ENCODE measurements at regions not wholly inside any gene's neighbourhood (a gene's known extent, or its start where the extent isn't known, plus 50 kb on each side); places are given as distances from the start of the nearest gene placed in this dataset.

GRCh38 chr5:104650313-104651055 lies 1087.9 kb upstream of the NUDT12 start:
- Histone ChIP-seq H3K9me3 (peaks cover 0 to 13% of the 10 kb centered on the region in 2 donors), H3K4me1 (no peaks in the 10 kb centered on the region), H3K27me3 (no peaks in the 10 kb centered on the region), H3K4me3 (no peak overlapping the region), H3K36me3 (no peaks in the 10 kb centered on the region), H3K27ac (no peak overlapping the region)
- DNase-seq (ENCODE audit: low spot score), result no peak
- TF ChIP-seq, protein P1, sequence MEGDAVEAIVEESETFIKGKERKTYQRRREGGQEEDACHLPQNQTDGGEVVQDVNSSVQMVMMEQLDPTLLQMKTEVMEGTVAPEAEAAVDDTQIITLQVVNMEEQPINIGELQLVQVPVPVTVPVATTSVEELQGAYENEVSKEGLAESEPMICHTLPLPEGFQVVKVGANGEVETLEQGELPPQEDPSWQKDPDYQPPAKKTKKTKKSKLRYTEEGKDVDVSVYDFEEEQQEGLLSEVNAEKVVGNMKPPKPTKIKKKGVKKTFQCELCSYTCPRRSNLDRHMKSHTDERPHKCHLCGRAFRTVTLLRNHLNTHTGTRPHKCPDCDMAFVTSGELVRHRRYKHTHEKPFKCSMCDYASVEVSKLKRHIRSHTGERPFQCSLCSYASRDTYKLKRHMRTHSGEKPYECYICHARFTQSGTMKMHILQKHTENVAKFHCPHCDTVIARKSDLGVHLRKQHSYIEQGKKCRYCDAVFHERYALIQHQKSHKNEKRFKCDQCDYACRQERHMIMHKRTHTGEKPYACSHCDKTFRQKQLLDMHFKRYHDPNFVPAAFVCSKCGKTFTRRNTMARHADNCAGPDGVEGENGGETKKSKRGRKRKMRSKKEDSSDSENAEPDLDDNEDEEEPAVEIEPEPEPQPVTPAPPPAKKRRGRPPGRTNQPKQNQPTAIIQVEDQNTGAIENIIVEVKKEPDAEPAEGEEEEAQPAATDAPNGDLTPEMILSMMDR (IDR thresholded peaks at IDR 0.05), result no peak

DNA sequence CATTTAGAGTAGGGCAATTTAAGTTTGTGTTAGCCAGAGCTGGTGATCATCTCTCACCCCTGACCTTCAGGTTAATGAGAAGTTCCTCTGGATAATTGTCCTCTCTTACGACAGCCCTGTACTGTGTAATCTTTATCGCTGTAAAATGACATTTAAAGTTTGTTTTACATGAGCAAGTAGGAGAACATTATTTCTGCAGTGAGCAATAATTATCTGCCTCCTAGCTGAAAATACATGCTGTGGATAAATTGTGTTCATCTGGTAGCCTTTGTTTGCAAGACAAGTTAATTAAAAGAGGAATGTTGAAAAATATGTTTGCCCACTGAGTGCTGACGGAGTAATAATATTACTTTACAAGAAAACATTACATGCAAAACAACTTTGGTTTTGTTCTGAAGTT lies 1083.8 kb upstream of the NUDT12 start:
- H3K4me1 ChIP-seq, result no peaks in the 10 kb centered on the region
- no peak overlapping the region for H3K4me3 ChIP-seq
- H3K9me3 ChIP-seq, result no peaks in the 10 kb centered on the region
- H3K27me3 ChIP-seq, result no peaks in the 10 kb centered on the region
- no peak overlapping the region for H3K27ac ChIP-seq
- H3K36me3 ChIP-seq, result no peaks in the 10 kb centered on the region
- DNase-seq (ENCODE audit: low spot score), result no peak
- TF ChIP-seq, protein P1 (IDR thresholded peaks at IDR 0.05), result no peak

DNA sequence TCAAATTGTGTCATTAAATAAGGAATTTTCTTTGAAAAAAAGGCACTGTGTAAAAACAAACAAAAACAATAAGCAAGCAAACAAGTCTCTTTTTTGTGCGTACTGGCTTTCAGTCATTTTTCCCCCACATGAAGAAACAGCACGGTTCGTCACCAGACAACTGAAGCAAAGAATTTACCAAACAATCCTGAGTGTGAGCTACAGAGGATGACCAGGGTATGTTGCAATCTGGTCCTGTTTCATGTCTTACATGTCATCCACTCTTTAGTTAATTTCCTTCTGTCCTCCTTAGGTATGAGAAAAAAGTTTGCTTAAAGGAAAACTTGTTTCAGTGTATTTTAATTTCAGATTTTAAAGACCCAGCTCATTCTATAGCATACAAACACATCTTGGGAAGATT lies 1080.7 kb upstream of the NUDT12 start:
- H3K4me3 ChIP-seq, result no peak overlapping the region
- no peaks in the 10 kb centered on the region for H3K36me3 ChIP-seq
- no peaks in the 10 kb centered on the region for H3K4me1 ChIP-seq
- DNase-seq (ENCODE audit: low spot score), result no peak
- no peaks in the 10 kb centered on the region for H3K27me3 ChIP-seq
- no peak overlapping the region for H3K27ac ChIP-seq
- TF ChIP-seq, protein P1 (IDR thresholded peaks at IDR 0.05), result no peak
- H3K9me3 ChIP-seq, result no peaks in the 10 kb centered on the region

DNA sequence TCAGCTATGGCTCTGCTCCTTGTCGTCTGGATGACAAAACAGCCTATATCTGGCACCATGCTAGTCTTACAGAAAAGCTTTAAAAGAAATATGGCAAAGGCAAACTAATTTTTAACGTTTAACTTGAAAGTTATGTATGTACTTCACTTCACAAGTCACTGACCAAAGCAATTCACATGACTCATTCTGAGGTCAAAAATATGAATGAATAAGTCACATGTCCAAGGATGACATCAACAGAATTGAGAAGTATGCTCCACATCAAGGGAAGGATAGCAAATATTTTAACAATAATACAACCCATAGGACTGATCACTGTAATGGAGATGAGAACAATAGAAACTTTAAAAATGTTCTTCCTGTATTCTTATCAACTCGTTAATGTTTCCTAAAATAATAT lies 1072.6 kb upstream of the NUDT12 start:
- no peaks in the 10 kb centered on the region for H3K36me3 ChIP-seq
- TF ChIP-seq, protein P1 (IDR thresholded peaks at IDR 0.05), result no peak
- no peaks in the 10 kb centered on the region for H3K27me3 ChIP-seq
- H3K27ac ChIP-seq, result no peak overlapping the region
- no peak overlapping the region for H3K4me3 ChIP-seq
- H3K9me3 ChIP-seq, result no peaks in the 10 kb centered on the region
- H3K4me1 ChIP-seq, result no peaks in the 10 kb centered on the region
- DNase-seq (ENCODE audit: low spot score), result no peak

DNA sequence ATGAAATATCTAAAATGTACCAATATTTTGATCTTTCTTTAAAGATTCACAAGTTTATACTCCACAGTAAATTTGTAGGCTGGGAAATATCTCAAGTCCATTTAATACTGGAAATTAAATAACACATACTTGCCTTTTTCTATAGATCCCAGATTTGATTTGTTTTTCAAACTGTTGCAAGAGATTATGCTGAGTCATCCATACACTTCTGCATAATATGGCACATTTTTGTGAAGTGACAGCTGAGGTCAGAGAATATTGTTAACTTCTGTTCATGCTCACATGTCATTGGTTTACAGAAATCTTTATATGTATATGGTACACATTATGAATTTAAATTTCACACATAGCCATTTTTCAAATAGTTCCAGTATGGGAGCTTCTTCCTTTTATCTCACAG lies 1066.3 kb upstream of the NUDT12 start:
- TF ChIP-seq, protein P1 (IDR thresholded peaks at IDR 0.05), result no peak
- no peaks in the 10 kb centered on the region for H3K4me1 ChIP-seq
- H3K27ac ChIP-seq, result no peak overlapping the region
- H3K4me3 ChIP-seq, result no peak overlapping the region
- no peaks in the 10 kb centered on the region for H3K27me3 ChIP-seq
- no peaks in the 10 kb centered on the region for H3K9me3 ChIP-seq
- no peak for DNase-seq (ENCODE audit: low spot score)
- no peaks in the 10 kb centered on the region for H3K36me3 ChIP-seq

GRCh38 chr5:104626122-104626521 lies 1063.5 kb upstream of the NUDT12 start:
- no peaks in the 10 kb centered on the region for H3K36me3 ChIP-seq
- no peak overlapping the region for H3K4me3 ChIP-seq
- no peaks in the 10 kb centered on the region for H3K9me3 ChIP-seq
- H3K27ac ChIP-seq, result no peak overlapping the region
- no peaks in the 10 kb centered on the region for H3K27me3 ChIP-seq
- H3K4me1 ChIP-seq, result no peaks in the 10 kb centered on the region
- TF ChIP-seq, protein P1 (IDR thresholded peaks at IDR 0.05), result no peak
- no peak for DNase-seq (ENCODE audit: low spot score)
